ENCODE measurements at regions not wholly inside any gene's neighbourhood (a gene's known extent, or its start where the extent isn't known, plus 50 kb on each side); places are given as distances from the start of the nearest gene placed in this dataset.

DNA sequence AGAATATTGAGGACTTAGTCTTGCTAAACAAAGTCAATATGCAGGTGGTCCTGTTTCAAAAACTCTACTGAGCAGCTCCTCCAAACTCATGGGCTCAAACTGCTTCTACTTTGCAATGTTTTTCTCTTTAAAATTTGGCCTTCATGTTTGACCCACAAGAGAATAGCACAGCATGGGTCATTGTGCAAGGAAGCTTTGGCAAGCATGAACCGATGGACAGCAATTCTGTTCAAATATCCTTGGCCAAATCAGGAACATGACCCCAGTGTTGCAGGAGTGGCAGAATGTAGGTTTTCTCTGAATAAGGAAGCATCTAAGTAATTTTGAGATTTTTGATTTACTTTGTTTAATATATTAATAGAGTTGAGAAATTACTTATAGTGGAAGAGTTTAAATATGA lies 477.9 kb downstream of the KCNJ3 start:
- Mint-ChIP-seq H3K27ac (ENCODE audit: unreplicated experiment) (no peak overlapping the region), H3K4me3 (ENCODE audit: unreplicated experiment) (no peak overlapping the region), H3K4me1 (ENCODE audit: low read depth) (no peaks in the 10 kb centered on the region), H3K27me3 (ENCODE audit: low read depth) (no peaks in the 10 kb centered on the region), H3K9me3 (ENCODE audit: low read depth) (peaks cover 11% of the 10 kb centered on the region), H3K36me3 (ENCODE audit: low read depth) (no peaks in the 10 kb centered on the region)
- no peak for TF ChIP-seq CTCF (IDR thresholded peaks at IDR 0.05)
- no peak for DNase-seq (ENCODE audit: low spot score)

- no peak for DNase-seq (ENCODE audit: low spot score)
- Mint-ChIP-seq H3K9me3 (ENCODE audit: low read depth) (peaks cover 3% of the 10 kb centered on the region), H3K27ac (ENCODE audit: unreplicated experiment) (no peak overlapping the region), H3K27me3 (ENCODE audit: low read depth) (no peaks in the 10 kb centered on the region), H3K36me3 (ENCODE audit: low read depth) (no peaks in the 10 kb centered on the region), H3K4me1 (ENCODE audit: low read depth) (no peaks in the 10 kb centered on the region), H3K4me3 (ENCODE audit: unreplicated experiment) (no peak overlapping the region)
- no peak for TF ChIP-seq CTCF (IDR thresholded peaks at IDR 0.05)
These were observed 470.8 kb downstream of the KCNJ3 start for GRCh38 chr2:155169317-155169716.

DNA sequence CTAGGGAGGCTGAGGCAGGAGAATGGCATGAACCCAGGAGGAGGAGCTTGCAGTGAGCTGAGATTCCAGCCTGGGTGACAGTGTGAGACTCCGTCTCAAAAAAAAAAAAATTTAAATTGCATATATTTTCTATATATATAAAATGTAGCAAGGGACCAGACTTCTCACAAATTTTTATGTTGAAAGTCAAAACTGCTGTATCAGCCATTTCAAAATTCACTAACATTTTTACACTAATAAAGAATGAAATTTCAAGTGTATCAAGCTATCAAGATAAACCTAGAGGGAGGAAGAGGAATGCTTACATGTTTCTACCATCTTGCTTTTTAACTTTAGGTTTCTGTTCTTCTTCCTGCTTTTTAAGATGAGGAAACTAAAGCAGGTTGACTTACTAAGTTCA lies 464.0 kb downstream of the KCNJ3 start:
- Mint-ChIP-seq H3K4me3 (ENCODE audit: unreplicated experiment) (no peak overlapping the region), H3K36me3 (ENCODE audit: low read depth) (no peaks in the 10 kb centered on the region), H3K9me3 (ENCODE audit: low read depth) (no peaks in the 10 kb centered on the region), H3K27me3 (ENCODE audit: low read depth) (peaks cover 2% of the 10 kb centered on the region), H3K4me1 (ENCODE audit: low read depth) (no peaks in the 10 kb centered on the region), H3K27ac (ENCODE audit: unreplicated experiment) (no peak overlapping the region)
- no peak for DNase-seq (ENCODE audit: low spot score)
- TF ChIP-seq CTCF (IDR thresholded peaks at IDR 0.05): no peak

GRCh38 chr2:155161314-155161713 lies 462.8 kb downstream of the KCNJ3 start:
- TF ChIP-seq CTCF (IDR thresholded peaks at IDR 0.05): no peak
- no peaks in the 10 kb centered on the region for H3K4me1 Mint-ChIP-seq (ENCODE audit: low read depth)
- H3K36me3 Mint-ChIP-seq (ENCODE audit: low read depth): no peaks in the 10 kb centered on the region
- H3K9me3 Mint-ChIP-seq (ENCODE audit: low read depth): no peaks in the 10 kb centered on the region
- no peak for DNase-seq (ENCODE audit: low spot score)
- no peak overlapping the region for H3K27ac Mint-ChIP-seq (ENCODE audit: unreplicated experiment)
- H3K27me3 Mint-ChIP-seq (ENCODE audit: low read depth): peaks cover 2% of the 10 kb centered on the region
- no peak overlapping the region for H3K4me3 Mint-ChIP-seq (ENCODE audit: unreplicated experiment)

DNA sequence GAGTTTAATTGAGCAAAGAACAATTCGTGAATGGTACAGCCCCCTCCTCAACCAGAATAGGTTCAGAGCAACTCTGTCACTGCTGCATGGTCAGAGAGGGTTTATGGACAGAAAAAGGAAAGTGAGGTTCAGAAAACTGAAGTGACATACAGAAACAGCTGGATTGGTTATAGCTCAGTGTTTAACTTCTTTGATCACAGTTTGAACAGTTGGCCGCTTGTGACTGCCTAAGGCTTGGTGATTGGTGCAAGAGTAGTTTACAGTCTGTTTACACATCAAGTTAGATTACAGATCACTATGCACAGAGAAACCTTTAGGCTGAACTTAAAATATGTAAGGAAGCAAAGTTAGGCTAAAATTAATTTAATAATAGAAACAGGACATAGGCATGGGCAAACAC lies 459.2 kb downstream of the KCNJ3 start:
- no peak for TF ChIP-seq CTCF (IDR thresholded peaks at IDR 0.05)
- peaks cover 10% of the 10 kb centered on the region for H3K27me3 Mint-ChIP-seq (ENCODE audit: low read depth)
- H3K4me1 Mint-ChIP-seq (ENCODE audit: low read depth): no peaks in the 10 kb centered on the region
- no peak overlapping the region for H3K27ac Mint-ChIP-seq (ENCODE audit: unreplicated experiment)
- no peaks in the 10 kb centered on the region for H3K36me3 Mint-ChIP-seq (ENCODE audit: low read depth)
- no peaks in the 10 kb centered on the region for H3K9me3 Mint-ChIP-seq (ENCODE audit: low read depth)
- no peak for DNase-seq (ENCODE audit: low spot score)
- H3K4me3 Mint-ChIP-seq (ENCODE audit: unreplicated experiment): no peak overlapping the region

All from chondrocyte (in vitro differentiated cells).